NB4 (cell line): ENCODE measurements at regions not wholly inside any gene's neighbourhood (a gene's known extent, or its start where the extent isn't known, plus 50 kb on each side); places are given as distances from the start of the nearest gene placed in this dataset.
"Not testable (repeated sequence)": the region's sequence is repeated elsewhere in the genome, so short reads cannot be mapped to it uniquely, and the experiment has no call there.

Experiments
- POLR2A ChIP-seq: IDR thresholded peaks from 2 replicates; pipeline ENCODE4 v1.6.1; 2011; ENCODE audit warnings: mild to moderate bottlenecking; ENCODE audit not compliant: insufficient read length; ENCODE audit errors: extremely low read depth
- TF ChIP-seq, protein P1 (sequence below): IDR thresholded peaks from one replicate; pipeline ENCODE4 v1.5.1; 2012; ENCODE audit warnings: low read depth, low read length

DNA sequence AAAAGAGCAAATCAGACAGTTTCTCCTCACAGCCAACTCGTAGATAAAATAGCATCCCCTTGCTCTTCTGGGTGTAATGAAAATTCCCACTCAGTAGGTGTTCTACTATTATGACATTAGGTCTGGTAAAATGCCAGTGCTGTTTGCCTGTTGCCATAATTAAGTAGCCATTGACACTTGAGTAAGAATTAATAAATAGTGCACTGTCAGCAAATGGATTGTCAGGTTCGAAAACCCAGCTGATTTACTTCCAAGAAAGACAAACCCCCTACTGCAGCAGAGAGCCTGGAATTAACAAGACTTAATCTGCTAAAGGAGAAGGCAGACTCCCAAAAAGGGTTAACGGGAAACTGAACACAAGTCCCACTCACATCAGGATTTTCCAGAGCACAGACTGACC, 182.0 kb downstream of the PRKX start:
- TF ChIP-seq, protein P1, sequence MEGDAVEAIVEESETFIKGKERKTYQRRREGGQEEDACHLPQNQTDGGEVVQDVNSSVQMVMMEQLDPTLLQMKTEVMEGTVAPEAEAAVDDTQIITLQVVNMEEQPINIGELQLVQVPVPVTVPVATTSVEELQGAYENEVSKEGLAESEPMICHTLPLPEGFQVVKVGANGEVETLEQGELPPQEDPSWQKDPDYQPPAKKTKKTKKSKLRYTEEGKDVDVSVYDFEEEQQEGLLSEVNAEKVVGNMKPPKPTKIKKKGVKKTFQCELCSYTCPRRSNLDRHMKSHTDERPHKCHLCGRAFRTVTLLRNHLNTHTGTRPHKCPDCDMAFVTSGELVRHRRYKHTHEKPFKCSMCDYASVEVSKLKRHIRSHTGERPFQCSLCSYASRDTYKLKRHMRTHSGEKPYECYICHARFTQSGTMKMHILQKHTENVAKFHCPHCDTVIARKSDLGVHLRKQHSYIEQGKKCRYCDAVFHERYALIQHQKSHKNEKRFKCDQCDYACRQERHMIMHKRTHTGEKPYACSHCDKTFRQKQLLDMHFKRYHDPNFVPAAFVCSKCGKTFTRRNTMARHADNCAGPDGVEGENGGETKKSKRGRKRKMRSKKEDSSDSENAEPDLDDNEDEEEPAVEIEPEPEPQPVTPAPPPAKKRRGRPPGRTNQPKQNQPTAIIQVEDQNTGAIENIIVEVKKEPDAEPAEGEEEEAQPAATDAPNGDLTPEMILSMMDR: not testable (repeated sequence)
- not testable (repeated sequence) for TF ChIP-seq POLR2A
